GM12864 (cell line): ENCODE measurements at regions not wholly inside any gene's neighbourhood (a gene's known extent, or its start where the extent isn't known, plus 50 kb on each side); places are given as distances from the start of the nearest gene placed in this dataset.
"Not testable (repeated sequence)": the region's sequence is repeated elsewhere in the genome, so short reads cannot be mapped to it uniquely, and the experiment has no call there.

ENCODE experiments used
- DNase-seq: peaks from one replicate; pipeline ENCODE4 v3.0.0-alpha.2; 2011; ENCODE audit warnings: low read depth
- H3K4me3 ChIP-seq: 2 replicates; pipeline ENCODE4 v1.5.1; 2011; ENCODE audit warnings: mild to moderate bottlenecking, low read depth, low read length, control low read depth
- CTCF ChIP-seq: IDR thresholded peaks from 2 replicates; pipeline ENCODE4 v1.5.1; 2011; ENCODE audit warnings: low read depth, mild to moderate bottlenecking, moderate library complexity, low read length, control low read depth, inconsistent platforms; ENCODE audit errors: missing control alignments

- no peak for TF ChIP-seq CTCF
- H3K4me3 ChIP-seq = no peak overlapping the region
- DNase-seq = no peak
These were observed 57.5 kb upstream of the SETMAR start for GRCh38 chr3:4245671-4246070.

DNA sequence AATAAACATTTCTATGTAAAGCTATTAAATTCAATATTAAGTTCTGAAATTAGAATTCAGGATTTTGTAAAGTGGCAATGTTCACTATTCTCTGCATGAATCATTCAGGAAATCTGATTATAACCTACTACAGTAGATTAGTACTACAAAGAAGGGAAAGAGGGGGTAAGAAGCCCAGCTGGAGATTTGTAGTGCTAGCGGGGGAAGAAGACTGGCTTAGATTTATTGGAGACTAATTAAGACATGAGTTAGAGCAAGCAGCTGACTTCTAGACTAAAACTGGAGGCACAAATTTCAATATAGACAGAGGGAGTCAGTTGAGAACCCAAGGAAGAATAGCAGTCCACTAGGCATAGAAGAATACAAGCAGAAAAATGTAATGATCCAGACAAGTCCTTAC is 55.8 kb upstream of the SETMAR start:
- no peak overlapping the region for H3K4me3 ChIP-seq
- no peak for TF ChIP-seq CTCF
- no peak for DNase-seq

- no peak for TF ChIP-seq CTCF
- no peak for DNase-seq
- H3K4me3 ChIP-seq = no peak overlapping the region
These were observed 53.1 kb upstream of the SETMAR start for GRCh38 chr3:4250064-4250463.

DNA sequence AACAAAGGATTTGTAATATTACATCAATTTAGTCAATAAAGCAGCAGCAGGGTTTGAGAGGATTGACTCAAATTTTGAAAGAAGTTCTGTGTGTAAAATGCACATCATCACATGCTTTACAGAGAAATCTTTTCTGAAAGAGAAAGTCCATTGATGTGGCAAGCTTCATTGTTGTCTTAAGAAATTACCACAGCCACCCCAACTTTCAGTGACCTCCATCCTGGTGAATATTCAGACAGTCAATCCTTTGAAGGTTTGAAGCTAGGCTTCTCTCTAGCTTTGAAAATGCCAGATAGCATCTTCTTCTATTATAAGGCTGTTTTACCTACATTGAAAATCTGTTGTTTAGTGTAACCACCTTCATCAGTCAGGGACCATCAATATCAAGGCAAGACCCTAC is 51.8 kb upstream of the SETMAR start:
- no peak for TF ChIP-seq CTCF
- DNase-seq = no peak

DNA sequence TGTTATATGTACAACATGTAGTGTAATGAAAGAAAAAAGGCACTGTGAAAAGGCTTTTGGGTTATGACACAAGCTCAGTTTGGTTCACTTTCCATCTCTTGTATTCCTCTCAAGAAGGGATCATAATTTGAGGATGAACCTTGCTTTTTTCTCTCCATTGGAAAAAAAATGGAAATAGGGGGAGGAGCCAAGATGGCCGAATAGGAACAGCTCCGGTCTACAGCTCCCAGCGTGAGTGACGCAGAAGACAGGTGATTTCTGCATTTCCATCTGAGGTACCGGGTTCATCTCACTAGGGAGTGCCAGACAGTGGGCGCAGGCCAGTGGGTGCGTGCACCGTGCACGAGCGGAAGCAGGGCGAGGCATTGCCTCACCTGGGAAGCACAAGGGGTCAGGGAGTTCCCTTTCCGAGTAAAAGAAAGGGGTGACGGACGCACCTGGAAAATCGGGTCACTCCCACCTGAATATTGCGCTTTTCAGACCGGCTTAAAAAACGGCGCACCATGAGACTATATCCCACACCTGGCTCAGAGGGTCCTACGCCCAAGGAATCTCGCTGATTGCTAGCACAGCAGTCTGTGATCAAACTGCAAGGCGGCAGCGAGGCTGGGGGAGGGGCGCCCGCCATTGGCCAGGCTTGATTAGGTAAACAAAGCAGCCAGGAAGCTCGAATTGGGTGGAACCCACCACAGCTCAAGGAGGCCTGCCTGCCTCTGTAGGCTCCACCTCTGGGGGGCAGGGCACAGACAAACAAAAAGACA is 49.9 kb upstream of the SETMAR start:
- not testable (repeated sequence) for H3K4me3 ChIP-seq, DNase-seq

More for the DNA sequence above, 51.8 kb upstream of the SETMAR start:
- H3K4me3 ChIP-seq = no peak overlapping the region
